Neural progenitor cell (in vitro differentiated cells): ENCODE measurements at regions not wholly inside any gene's neighbourhood (a gene's known extent, or its start where the extent isn't known, plus 50 kb on each side); places are given as distances from the start of the nearest gene placed in this dataset.

Experiments
- CTCF ChIP-seq: fragments of 200-600 bp; sonication (generic); IDR thresholded peaks from 2 replicates; pipeline ENCODE4 v1.5.1; 2017; ENCODE audit warnings: antibody characterized with exemption, mild to moderate bottlenecking
- EZH2 ChIP-seq: fragments of 200-600 bp; sonication (generic); IDR thresholded peaks from 2 replicates; pipeline ENCODE4 v1.6.1; 2017; ENCODE audit warnings: antibody characterized with exemption, mild to moderate bottlenecking, moderate library complexity

- TF ChIP-seq CTCF = no peak
- TF ChIP-seq EZH2 = no peak
Measured at GRCh38 chr4:148951346-148951745, 509.1 kb upstream of the NR3C2 start.
